Omental fat pad (tissue), 3 donors: ENCODE measurements at regions not wholly inside any gene's neighbourhood (a gene's known extent, or its start where the extent isn't known, plus 50 kb on each side); places are given as distances from the start of the nearest gene placed in this dataset.

Experiments used
- ATAC-seq: fragments of 150-250 bp; one replicate; pipeline ENCODE4 v1.9.1; 2016; ENCODE audit warnings: mild to moderate bottlenecking, moderate library complexity; ENCODE audit not compliant: low FRiP score
- DNase-seq: peaks from one replicate; pipeline ENCODE4 v3.0.0-alpha.2; 2019; ENCODE audit warnings: low spot score
- CTCF ChIP-seq, 3 donors: fragments of 450-650 bp; IDR thresholded peaks; one replicate each; pipeline ENCODE4 v1.5.1; 2016 to 2017; ENCODE audit warnings: antibody characterized with exemption in 3 of 3, mild to moderate bottlenecking in 3 of 3, moderate library complexity in 2 of 3

GRCh38 chr2:163207693-163208370 is 369.3 kb upstream of the KCNH7 start:
- TF ChIP-seq CTCF (IDR thresholded peaks at IDR 0.05), result no peak
- no peak for ATAC-seq
- DNase-seq, result no peak

- DNase-seq, result no peak
- TF ChIP-seq CTCF (IDR thresholded peaks at IDR 0.05), result no peak
- no peak for ATAC-seq
These were observed 367.2 kb upstream of the KCNH7 start for GRCh38 chr2:163205589-163206254.

- DNase-seq, result no peak
These were observed 362.2 kb upstream of the KCNH7 start for GRCh38 chr2:163200741-163201140.

GRCh38 chr2:163198972-163199371 is 360.4 kb upstream of the KCNH7 start:
- no peak for TF ChIP-seq CTCF (IDR thresholded peaks at IDR 0.05)
- no peak for DNase-seq

More at GRCh38 chr2:163200741-163201140, 362.2 kb upstream of the KCNH7 start:
- TF ChIP-seq CTCF (IDR thresholded peaks at IDR 0.05), result no peak
- ATAC-seq, result no peak

GRCh38 chr2:163198007-163198406 is 359.4 kb upstream of the KCNH7 start:
- TF ChIP-seq CTCF (IDR thresholded peaks at IDR 0.05), result no peak

More at GRCh38 chr2:163198972-163199371, 360.4 kb upstream of the KCNH7 start:
- ATAC-seq, result no peak

GRCh38 chr2:163191372-163191771 is 352.8 kb upstream of the KCNH7 start:
- TF ChIP-seq CTCF (IDR thresholded peaks at IDR 0.05), result no peak
- DNase-seq (no peak), ATAC-seq (no peak)

More at GRCh38 chr2:163198007-163198406, 359.4 kb upstream of the KCNH7 start:
- ATAC-seq (no peak), DNase-seq (no peak)
